PFSK-1 (cell line): ENCODE measurements at regions not wholly inside any gene's neighbourhood (a gene's known extent, or its start where the extent isn't known, plus 50 kb on each side); places are given as distances from the start of the nearest gene placed in this dataset.

Source experiments
- FOXP2 ChIP-seq: optimal IDR thresholded peaks from 2 replicates; pipeline ENCODE3; 2011; ENCODE audit warnings: borderline replicate concordance, control low read depth, inconsistent platforms; ENCODE audit not compliant: insufficient read depth; ENCODE audit errors: extremely low read length, extremely low read depth
- POLR2AphosphoS5 ChIP-seq: IDR thresholded peaks from 2 replicates; pipeline ENCODE4 v1.6.1; 2012; ENCODE audit warnings: low read depth, mild to moderate bottlenecking, control low read depth, low read length, moderate library complexity
- SIN3A ChIP-seq: IDR thresholded peaks from 2 replicates; pipeline ENCODE4 v1.6.1; 2012; ENCODE audit warnings: mild to moderate bottlenecking, low read length, moderate library complexity, borderline replicate concordance; ENCODE audit not compliant: insufficient read depth
- TAF1 ChIP-seq: IDR thresholded peaks from 2 replicates; pipeline ENCODE4 v1.6.1; 2012; ENCODE audit warnings: low read length, control low read depth, borderline replicate concordance; ENCODE audit not compliant: insufficient read depth
- TF ChIP-seq, protein P1 (sequence below), 2 experiments: IDR thresholded peaks; 2 replicates each; pipeline versions ENCODE4 v1.6.1 to v1.8.0; 2011 to 2012; ENCODE audit warnings: low read depth in 2 of 2, low read length in 2 of 2, control low read depth in 1 of 2, inconsistent platforms in 1 of 2, mild to moderate bottlenecking in 1 of 2, moderate library complexity in 1 of 2; ENCODE audit not compliant: insufficient read depth in 1 of 2

DNA sequence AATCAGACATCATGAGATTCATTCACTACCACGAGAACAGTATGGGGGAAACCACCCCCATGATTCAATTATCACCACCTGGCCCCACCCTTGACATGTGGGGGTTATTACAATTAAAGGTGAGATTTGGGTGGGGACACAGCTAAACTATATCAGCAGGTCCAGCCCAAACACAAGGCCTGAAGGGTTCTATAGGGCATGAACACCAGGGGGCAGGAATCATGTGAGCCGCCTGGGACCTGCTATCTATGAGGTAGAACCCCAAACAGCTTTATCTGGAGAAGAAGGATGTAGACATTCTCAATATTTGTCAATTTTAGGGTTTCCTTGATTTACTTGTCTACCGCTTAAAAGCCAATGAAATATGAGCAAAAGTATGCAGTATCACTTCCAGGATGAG lies 294.9 kb upstream of the DEPDC1 start:
- TF ChIP-seq, protein P1, sequence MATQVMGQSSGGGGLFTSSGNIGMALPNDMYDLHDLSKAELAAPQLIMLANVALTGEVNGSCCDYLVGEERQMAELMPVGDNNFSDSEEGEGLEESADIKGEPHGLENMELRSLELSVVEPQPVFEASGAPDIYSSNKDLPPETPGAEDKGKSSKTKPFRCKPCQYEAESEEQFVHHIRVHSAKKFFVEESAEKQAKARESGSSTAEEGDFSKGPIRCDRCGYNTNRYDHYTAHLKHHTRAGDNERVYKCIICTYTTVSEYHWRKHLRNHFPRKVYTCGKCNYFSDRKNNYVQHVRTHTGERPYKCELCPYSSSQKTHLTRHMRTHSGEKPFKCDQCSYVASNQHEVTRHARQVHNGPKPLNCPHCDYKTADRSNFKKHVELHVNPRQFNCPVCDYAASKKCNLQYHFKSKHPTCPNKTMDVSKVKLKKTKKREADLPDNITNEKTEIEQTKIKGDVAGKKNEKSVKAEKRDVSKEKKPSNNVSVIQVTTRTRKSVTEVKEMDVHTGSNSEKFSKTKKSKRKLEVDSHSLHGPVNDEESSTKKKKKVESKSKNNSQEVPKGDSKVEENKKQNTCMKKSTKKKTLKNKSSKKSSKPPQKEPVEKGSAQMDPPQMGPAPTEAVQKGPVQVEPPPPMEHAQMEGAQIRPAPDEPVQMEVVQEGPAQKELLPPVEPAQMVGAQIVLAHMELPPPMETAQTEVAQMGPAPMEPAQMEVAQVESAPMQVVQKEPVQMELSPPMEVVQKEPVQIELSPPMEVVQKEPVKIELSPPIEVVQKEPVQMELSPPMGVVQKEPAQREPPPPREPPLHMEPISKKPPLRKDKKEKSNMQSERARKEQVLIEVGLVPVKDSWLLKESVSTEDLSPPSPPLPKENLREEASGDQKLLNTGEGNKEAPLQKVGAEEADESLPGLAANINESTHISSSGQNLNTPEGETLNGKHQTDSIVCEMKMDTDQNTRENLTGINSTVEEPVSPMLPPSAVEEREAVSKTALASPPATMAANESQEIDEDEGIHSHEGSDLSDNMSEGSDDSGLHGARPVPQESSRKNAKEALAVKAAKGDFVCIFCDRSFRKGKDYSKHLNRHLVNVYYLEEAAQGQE (IDR thresholded peaks at IDR 0.05; ENCODE audit: insufficient read depth in 1 of 2, low read depth in 2 of 2, low read length in 2 of 2): no peak
- TF ChIP-seq POLR2AphosphoS5 (no peak), SIN3A (no peak)

DNA sequence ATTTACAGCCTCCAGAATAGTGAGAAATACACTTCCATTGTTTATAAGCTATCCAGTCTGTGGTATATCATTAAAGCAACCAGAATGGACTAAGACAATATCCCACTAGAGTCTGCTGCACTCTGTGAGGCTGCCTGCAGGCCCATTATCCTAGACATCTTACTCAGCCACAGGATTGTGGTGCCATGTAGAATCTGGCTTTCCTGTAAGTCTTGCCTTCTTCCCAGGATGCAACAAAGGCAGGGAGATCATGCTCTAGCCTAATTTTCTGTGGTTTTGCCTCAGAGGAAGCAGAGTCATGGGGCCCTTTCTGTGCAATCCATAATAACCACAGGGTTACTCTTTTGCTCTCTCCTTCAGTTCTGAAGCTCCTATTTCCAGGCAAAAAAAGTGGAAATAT lies 299.1 kb upstream of the DEPDC1 start:
- TF ChIP-seq, protein P1 (IDR thresholded peaks at IDR 0.05; ENCODE audit: insufficient read depth in 1 of 2, low read depth in 2 of 2, low read length in 2 of 2): no peak
- no peak for TF ChIP-seq FOXP2
- no peak for TF ChIP-seq TAF1
- no peak for TF ChIP-seq SIN3A
- TF ChIP-seq POLR2AphosphoS5: no peak

DNA sequence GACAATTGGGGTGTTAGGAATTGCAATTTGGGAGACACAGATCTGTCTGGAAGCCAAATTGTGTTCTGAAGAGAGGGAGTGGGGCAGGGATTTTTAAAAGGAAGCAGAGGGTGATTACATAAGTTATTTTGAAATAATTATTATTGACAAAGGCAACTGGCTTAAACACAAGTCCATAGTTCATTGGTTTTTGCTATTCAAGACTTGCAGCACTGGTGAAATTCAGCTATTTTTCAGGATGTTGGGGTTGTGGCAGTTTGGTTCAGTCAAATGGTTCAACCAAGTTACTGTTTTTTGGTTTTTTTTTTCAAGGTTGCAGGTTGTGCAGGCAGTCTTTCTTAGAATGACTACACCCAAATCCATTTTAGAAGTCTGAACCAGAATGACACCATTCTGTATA lies 300.0 kb upstream of the DEPDC1 start:
- TF ChIP-seq POLR2AphosphoS5 (no peak), TAF1 (no peak)

DNA sequence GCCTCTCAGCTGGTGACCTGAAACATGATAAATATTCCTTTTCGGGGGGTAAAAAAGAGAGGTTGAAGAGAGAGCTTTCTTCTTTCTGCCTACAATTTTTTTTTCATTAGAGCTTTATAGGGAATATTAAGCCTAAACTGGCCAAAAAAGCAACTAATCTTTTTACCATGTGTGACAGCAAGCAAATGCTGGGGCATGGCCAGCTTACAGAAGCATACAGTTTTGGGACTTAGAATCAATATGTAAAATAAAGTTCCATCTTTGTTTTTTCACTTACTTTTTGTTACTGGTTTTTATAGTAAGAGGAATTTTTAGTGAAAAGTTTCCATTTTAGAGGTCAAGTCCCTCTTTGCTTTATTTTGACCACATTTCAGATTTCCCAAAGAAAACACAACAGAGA lies 301.2 kb upstream of the DEPDC1 start:
- TF ChIP-seq POLR2AphosphoS5 (no peak), FOXP2 (no peak), TAF1 (no peak), SIN3A (no peak)
- TF ChIP-seq, protein P1 (IDR thresholded peaks at IDR 0.05; ENCODE audit: insufficient read depth in 1 of 2, low read depth in 2 of 2, low read length in 2 of 2): no peak

DNA sequence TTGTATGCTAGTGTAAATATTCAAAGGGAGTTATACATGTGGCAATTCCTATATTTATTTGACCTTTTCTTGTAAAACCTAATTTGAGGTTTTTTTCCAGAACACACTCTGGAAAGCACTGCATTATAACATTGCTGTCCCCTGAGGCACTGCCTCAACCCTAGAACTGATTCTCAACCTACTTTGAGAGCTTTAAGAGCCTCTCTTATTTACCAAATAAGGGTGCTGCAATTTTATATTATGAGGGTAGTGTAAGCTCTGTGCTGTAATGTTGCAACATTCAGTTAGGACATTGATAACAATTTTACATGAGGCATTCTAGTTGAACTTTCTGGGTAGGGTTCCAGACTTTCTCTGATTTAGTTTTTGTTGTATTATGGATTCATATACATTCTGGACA lies 302.2 kb upstream of the DEPDC1 start:
- TF ChIP-seq TAF1 (no peak), FOXP2 (no peak), POLR2AphosphoS5 (no peak), SIN3A (no peak)
- TF ChIP-seq, protein P1 (IDR thresholded peaks at IDR 0.05; ENCODE audit: insufficient read depth in 1 of 2, low read depth in 2 of 2, low read length in 2 of 2): no peak

DNA sequence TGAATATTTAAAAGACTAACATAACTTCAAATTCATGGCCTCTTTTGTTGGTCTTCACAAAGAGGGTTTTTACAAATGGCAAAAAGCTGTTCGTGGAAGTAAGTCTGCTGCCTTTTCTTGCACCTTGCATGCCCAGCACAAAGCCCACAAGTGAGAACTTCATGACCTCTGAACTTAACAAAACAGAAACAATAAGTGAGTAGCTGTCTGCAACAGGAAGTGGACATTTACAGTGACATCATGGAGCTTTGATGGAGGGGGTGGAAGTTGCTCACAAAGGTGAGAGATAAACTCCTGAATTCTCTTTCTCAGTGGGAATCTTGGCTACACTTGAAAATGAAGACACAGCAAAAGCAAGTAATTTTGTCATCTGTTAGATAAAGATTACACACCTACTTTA lies 303.3 kb upstream of the DEPDC1 start:
- TF ChIP-seq, protein P1 (IDR thresholded peaks at IDR 0.05; ENCODE audit: insufficient read depth in 1 of 2, low read depth in 2 of 2, low read length in 2 of 2): no peak
- TF ChIP-seq FOXP2 (no peak), SIN3A (no peak), POLR2AphosphoS5 (no peak), TAF1 (no peak)
